ENCODE measurements at regions not wholly inside any gene's neighbourhood (a gene's known extent, or its start where the extent isn't known, plus 50 kb on each side); places are given as distances from the start of the nearest gene placed in this dataset.

DNA sequence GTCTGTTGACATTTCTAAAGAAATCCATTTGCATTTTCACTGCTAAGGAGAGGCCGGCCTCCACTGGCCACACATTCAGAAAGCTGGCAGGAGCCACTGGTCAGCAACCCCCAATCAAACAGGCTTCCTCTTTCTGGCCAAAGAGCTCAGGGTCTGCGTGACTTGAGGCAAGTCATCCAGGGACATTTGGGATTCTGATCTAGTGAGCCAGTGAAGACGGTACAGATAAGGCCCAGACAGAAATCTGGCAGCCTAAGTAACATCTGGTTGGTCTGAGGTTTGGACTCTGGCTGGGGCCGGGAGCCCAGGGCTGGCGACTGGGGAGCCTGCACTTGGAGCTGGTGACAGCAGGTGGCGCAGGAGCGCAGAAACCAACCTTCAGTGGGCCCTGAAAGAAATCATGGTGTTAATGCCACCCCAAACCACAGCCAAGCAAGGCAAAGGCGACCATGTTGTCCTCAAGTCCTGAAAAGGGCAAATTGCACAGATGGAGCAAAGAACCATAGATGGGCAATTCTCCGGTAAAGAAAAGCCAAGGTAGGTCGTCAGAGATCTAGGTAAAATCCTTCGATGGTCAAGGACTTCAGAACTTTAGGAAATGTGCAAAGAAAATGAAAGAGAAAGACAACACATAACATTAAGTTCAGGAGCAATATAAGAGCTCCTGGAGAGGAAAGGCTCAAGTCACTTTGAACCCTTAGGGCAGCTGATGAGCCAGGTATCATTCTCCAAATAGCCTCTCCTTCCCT is 99.4 kb upstream of the BLID start:
- POLR2A ChIA-PET = no interaction called here
- CTCF ChIA-PET = interaction anchor here (0.6 to 8.2 kb wide), 12 partner anchors 10 to 561 kb away, joined by 3 to 91 read pairs (median 4); no protein-coding TSS in a partner anchor
- H3K27me3 ChIP-seq (replicated peaks in 2 of 5; ENCODE audit: control insufficient read depth in 4 of 5, insufficient read depth in 5 of 5, low read length in 4 of 5) = no peaks in the 10 kb centered on the region
- peak; percentile 53 to 79 (median 74) for DNase-seq
- H3K9me3 ChIP-seq (ENCODE audit: control extremely low read depth in 1 of 5, control insufficient read depth in 4 of 5, insufficient read depth in 2 of 5, low read depth in 1 of 5, low read length in 4 of 5) = no peaks in the 10 kb centered on the region
- H3K4me1 ChIP-seq (ENCODE audit: control extremely low read depth in 1 of 4, control insufficient read depth in 4 of 4, insufficient read depth in 4 of 4, low read length in 3 of 4) = peaks cover 0 to 3% (median 1%) of the 10 kb centered on the region in 4 experiments
- H3K27ac ChIP-seq (ENCODE audit: insufficient read depth in 1 of 2, low read depth in 1 of 2, low read length in 2 of 2, poor library complexity in 1 of 2, severe bottlenecking in 2 of 2) = no peak overlapping the region
- no peak overlapping the region for H3K4me3 ChIP-seq (ENCODE audit: control insufficient read depth in 1 of 7, extremely low read depth in 1 of 7, insufficient read depth in 4 of 7, low read depth in 2 of 7, low read length in 6 of 7)
- WGBS (ENCODE audit: insufficient coverage) = 10% methylated on average over 7 of the region's 11 CpGs
- H3K36me3 ChIP-seq (ENCODE audit: control insufficient read depth in 4 of 4, insufficient read depth in 4 of 4, low read length in 3 of 4) = no peaks in the 10 kb centered on the region

- CTCF ChIA-PET = interaction anchor here (0.9 to 8.2 kb wide), 7 partner anchors 11 to 331 kb away, joined by 3 to 91 read pairs (median 3); no protein-coding TSS in a partner anchor
- H3K9me3 ChIP-seq (ENCODE audit: control extremely low read depth in 1 of 5, control insufficient read depth in 4 of 5, insufficient read depth in 2 of 5, low read depth in 1 of 5, low read length in 4 of 5) = no peaks in the 10 kb centered on the region
- DNase-seq = no peak
- no peaks in the 10 kb centered on the region for H3K36me3 ChIP-seq (ENCODE audit: control insufficient read depth in 4 of 4, insufficient read depth in 4 of 4, low read length in 3 of 4)
- POLR2A ChIA-PET = no interaction called here
- peaks cover 0 to 3% (median 1%) of the 10 kb centered on the region in 4 experiments for H3K4me1 ChIP-seq (ENCODE audit: control extremely low read depth in 1 of 4, control insufficient read depth in 4 of 4, insufficient read depth in 4 of 4, low read length in 3 of 4)
- no peaks in the 10 kb centered on the region for H3K27me3 ChIP-seq (replicated peaks in 2 of 5; ENCODE audit: control insufficient read depth in 4 of 5, insufficient read depth in 5 of 5, low read length in 4 of 5)
- 94% methylated on average over 2 of the region's 2 CpGs for WGBS (ENCODE audit: insufficient coverage)
- H3K27ac ChIP-seq (ENCODE audit: insufficient read depth in 1 of 2, low read depth in 1 of 2, low read length in 2 of 2, poor library complexity in 1 of 2, severe bottlenecking in 2 of 2) = no peak overlapping the region
- H3K4me3 ChIP-seq (ENCODE audit: control insufficient read depth in 1 of 7, extremely low read depth in 1 of 7, insufficient read depth in 4 of 7, low read depth in 2 of 7, low read length in 6 of 7) = no peak overlapping the region
These were observed 98.6 kb upstream of the BLID start for GRCh38 chr11:122214567-122214966.

DNA sequence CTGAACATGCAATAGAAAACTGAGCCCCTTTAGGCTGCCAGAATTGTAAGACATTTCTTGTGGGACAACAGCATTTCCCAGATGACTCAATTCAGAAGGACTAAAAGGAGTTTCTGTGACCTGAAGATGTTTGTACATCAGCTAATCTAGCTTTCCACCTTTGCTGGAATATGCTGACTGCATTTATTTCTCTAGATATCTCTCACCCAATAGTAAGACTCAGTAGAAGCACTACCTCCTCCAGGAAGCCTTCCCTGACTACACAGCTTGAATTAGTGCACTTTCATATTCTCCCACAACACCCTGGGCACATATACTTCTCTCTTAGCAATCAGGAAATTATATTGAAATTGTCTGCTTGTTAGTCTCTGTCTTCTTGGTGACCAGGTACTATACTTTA is 98.1 kb upstream of the BLID start:
- Histone ChIP-seq H3K27me3 (replicated peaks in 2 of 5; ENCODE audit: control insufficient read depth in 4 of 5, insufficient read depth in 5 of 5, low read length in 4 of 5) (no peaks in the 10 kb centered on the region), H3K27ac (ENCODE audit: insufficient read depth in 1 of 2, low read depth in 1 of 2, low read length in 2 of 2, poor library complexity in 1 of 2, severe bottlenecking in 2 of 2) (no peak overlapping the region), H3K36me3 (ENCODE audit: control insufficient read depth in 4 of 4, insufficient read depth in 4 of 4, low read length in 3 of 4) (no peaks in the 10 kb centered on the region), H3K4me1 (ENCODE audit: control extremely low read depth in 1 of 4, control insufficient read depth in 4 of 4, insufficient read depth in 4 of 4, low read length in 3 of 4) (peaks cover 0 to 3% (median 1%) of the 10 kb centered on the region in 4 experiments), H3K4me3 (ENCODE audit: control insufficient read depth in 1 of 7, extremely low read depth in 1 of 7, insufficient read depth in 4 of 7, low read depth in 2 of 7, low read length in 6 of 7) (no peak overlapping the region), H3K9me3 (ENCODE audit: control extremely low read depth in 1 of 5, control insufficient read depth in 4 of 5, insufficient read depth in 2 of 5, low read depth in 1 of 5, low read length in 4 of 5) (no peaks in the 10 kb centered on the region)
- DNase-seq = no peak
- ChIA-PET CTCF (interaction anchor here (0.7 to 8.2 kb wide), 8 partner anchors 11 to 561 kb away, joined by 3 to 91 read pairs (median 3); no protein-coding TSS in a partner anchor), POLR2A (no interaction called here)

- DNase-seq = no peak
These were observed 97.2 kb upstream of the BLID start for GRCh38 chr11:122213171-122213570.

DNA sequence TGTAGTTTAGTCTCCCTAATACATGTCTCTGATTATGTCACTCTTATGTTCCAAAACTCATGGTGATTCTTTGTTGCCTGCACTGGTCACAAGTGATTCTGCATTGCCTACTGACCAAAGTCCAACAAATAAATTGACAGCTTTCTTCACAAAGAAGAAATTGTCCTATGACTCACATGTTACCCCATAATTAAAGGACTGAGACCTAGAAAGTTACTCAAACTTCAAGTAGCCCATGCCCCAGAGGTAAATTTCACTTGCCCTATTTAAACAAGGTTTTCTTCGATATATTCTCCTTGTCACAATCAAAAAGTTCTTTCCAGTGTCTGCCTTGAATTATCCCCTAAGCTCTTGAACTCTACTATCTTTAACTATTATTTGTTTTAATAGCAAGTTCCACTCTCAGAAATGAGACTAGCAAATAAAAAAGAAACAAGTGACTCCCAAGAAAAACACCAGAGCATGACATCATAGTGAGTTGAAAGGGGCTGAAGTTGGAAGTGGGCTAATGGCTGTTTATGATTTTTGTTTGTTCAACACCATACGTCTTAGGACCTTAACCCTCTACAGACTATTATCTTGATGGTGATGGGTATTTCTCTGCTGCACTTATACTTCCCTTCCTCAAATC is 94.5 kb upstream of the BLID start:
- ChIA-PET POLR2A (no interaction called here), CTCF (no interaction called here)
- H3K27ac ChIP-seq (ENCODE audit: insufficient read depth in 1 of 2, low read depth in 1 of 2, low read length in 2 of 2, poor library complexity in 1 of 2, severe bottlenecking in 2 of 2) = no peak overlapping the region
- H3K4me1 ChIP-seq (ENCODE audit: control extremely low read depth in 1 of 4, control insufficient read depth in 4 of 4, insufficient read depth in 4 of 4, low read length in 3 of 4) = peaks cover 0 to 3% (median 1%) of the 10 kb centered on the region in 4 experiments
- no peak overlapping the region for H3K4me3 ChIP-seq (ENCODE audit: control insufficient read depth in 1 of 7, extremely low read depth in 1 of 7, insufficient read depth in 4 of 7, low read depth in 2 of 7, low read length in 6 of 7)
- 100% methylated on average over 1 of the region's 2 CpGs for WGBS (ENCODE audit: insufficient coverage)
- DNase-seq = no peak
- no peaks in the 10 kb centered on the region for H3K36me3 ChIP-seq (ENCODE audit: control insufficient read depth in 4 of 4, insufficient read depth in 4 of 4, low read length in 3 of 4)
- no peaks in the 10 kb centered on the region for H3K9me3 ChIP-seq (ENCODE audit: control extremely low read depth in 1 of 5, control insufficient read depth in 4 of 5, insufficient read depth in 2 of 5, low read depth in 1 of 5, low read length in 4 of 5)
- peaks cover 0 to 2% (median 0%) of the 10 kb centered on the region in 5 experiments for H3K27me3 ChIP-seq (replicated peaks in 2 of 5; ENCODE audit: control insufficient read depth in 4 of 5, insufficient read depth in 5 of 5, low read length in 4 of 5)

More at GRCh38 chr11:122213171-122213570, 97.2 kb upstream of the BLID start:
- Histone ChIP-seq H3K27me3 (replicated peaks in 2 of 5; ENCODE audit: control insufficient read depth in 4 of 5, insufficient read depth in 5 of 5, low read length in 4 of 5) (no peaks in the 10 kb centered on the region), H3K4me3 (ENCODE audit: control insufficient read depth in 1 of 7, extremely low read depth in 1 of 7, insufficient read depth in 4 of 7, low read depth in 2 of 7, low read length in 6 of 7) (no peak overlapping the region), H3K27ac (ENCODE audit: insufficient read depth in 1 of 2, low read depth in 1 of 2, low read length in 2 of 2, poor library complexity in 1 of 2, severe bottlenecking in 2 of 2) (no peak overlapping the region), H3K4me1 (ENCODE audit: control extremely low read depth in 1 of 4, control insufficient read depth in 4 of 4, insufficient read depth in 4 of 4, low read length in 3 of 4) (peaks cover 0 to 3% (median 1%) of the 10 kb centered on the region in 4 experiments), H3K36me3 (ENCODE audit: control insufficient read depth in 4 of 4, insufficient read depth in 4 of 4, low read length in 3 of 4) (no peaks in the 10 kb centered on the region), H3K9me3 (ENCODE audit: control extremely low read depth in 1 of 5, control insufficient read depth in 4 of 5, insufficient read depth in 2 of 5, low read depth in 1 of 5, low read length in 4 of 5) (no peaks in the 10 kb centered on the region)
- 95% methylated on average over 12 of the region's 12 CpGs for WGBS (ENCODE audit: insufficient coverage)
- ChIA-PET CTCF (interaction anchor here (1.2 to 2.7 kb wide), 4 partner anchors 10 to 297 kb away, joined by 3 to 10 read pairs (median 6); no protein-coding TSS in a partner anchor), POLR2A (no interaction called here)

DNA sequence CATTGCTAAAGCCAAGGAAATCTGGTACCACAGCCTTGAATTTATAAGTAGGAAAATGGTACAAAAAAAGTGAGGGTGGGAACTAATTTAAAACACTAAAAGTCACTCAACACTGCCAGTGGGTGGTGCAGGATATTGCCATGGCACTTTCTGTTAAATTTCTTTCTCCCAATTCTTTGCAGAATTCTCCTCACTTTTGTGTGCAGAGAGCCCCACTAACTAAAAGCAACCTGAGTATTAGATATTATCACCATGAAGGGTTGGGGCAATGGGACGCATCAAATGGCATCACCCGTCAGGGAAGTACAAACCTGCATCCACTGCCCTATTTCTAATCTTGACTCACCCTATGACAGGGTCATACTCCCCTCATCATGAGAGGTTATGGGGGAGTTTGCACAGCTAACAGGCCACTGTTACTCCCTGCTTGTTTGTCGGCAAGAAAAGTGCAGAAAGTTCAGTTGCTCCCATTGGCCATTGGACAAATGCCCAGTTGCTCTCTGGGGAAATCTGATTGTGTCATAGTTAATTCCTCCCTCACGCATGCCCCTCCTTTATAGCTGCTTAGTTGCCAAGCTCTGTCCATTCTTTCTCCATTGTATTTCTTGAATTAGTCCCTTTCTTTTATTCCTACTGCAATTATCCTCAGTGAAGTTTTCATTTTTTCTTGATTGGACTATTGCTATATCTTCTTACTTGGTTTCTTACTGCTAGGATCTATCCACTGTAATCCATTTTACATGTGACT is 93.8 kb upstream of the BLID start:
- DNase-seq = no peak

More for the DNA sequence above, 93.8 kb upstream of the BLID start:
- ChIA-PET CTCF (no interaction called here), POLR2A (no interaction called here)
- Histone ChIP-seq H3K4me1 (ENCODE audit: control extremely low read depth in 1 of 4, control insufficient read depth in 4 of 4, insufficient read depth in 4 of 4, low read length in 3 of 4) (peaks cover 0 to 3% (median 0%) of the 10 kb centered on the region in 4 experiments), H3K4me3 (ENCODE audit: control insufficient read depth in 1 of 7, extremely low read depth in 1 of 7, insufficient read depth in 4 of 7, low read depth in 2 of 7, low read length in 6 of 7) (no peak overlapping the region), H3K9me3 (ENCODE audit: control extremely low read depth in 1 of 5, control insufficient read depth in 4 of 5, insufficient read depth in 2 of 5, low read depth in 1 of 5, low read length in 4 of 5) (no peaks in the 10 kb centered on the region), H3K27me3 (replicated peaks in 2 of 5; ENCODE audit: control insufficient read depth in 4 of 5, insufficient read depth in 5 of 5, low read length in 4 of 5) (peaks cover 0 to 4% (median 0%) of the 10 kb centered on the region in 5 experiments), H3K27ac (ENCODE audit: insufficient read depth in 1 of 2, low read depth in 1 of 2, low read length in 2 of 2, poor library complexity in 1 of 2, severe bottlenecking in 2 of 2) (no peak overlapping the region), H3K36me3 (ENCODE audit: control insufficient read depth in 4 of 4, insufficient read depth in 4 of 4, low read length in 3 of 4) (no peaks in the 10 kb centered on the region)
- WGBS (ENCODE audit: insufficient coverage) = 95% methylated on average over 2 of the region's 4 CpGs

All from common myeloid progenitor, CD34-positive (primary cell).